ENCODE measurements at regions not wholly inside any gene's neighbourhood (a gene's known extent, or its start where the extent isn't known, plus 50 kb on each side); places are given as distances from the start of the nearest gene placed in this dataset.
"Not testable (repeated sequence)": the region's sequence is repeated elsewhere in the genome, so short reads cannot be mapped to it uniquely, and the experiment has no call there.

GRCh38 chr2:95699201-95700184, 107.7 kb downstream of the TRIM43 start:
- H3K27me3 ChIP-seq (ENCODE audit: control insufficient read depth in 3 of 3, insufficient read depth in 3 of 3, low read depth in 1 of 3, low read length in 3 of 3); H3K9me3 ChIP-seq (replicated peaks in 1 of 2; ENCODE audit: control insufficient read depth in 2 of 2, insufficient read depth in 1 of 2, low read depth in 1 of 2, low read length in 2 of 2); H3K14ac ChIP-seq (ENCODE audit: low read length); DNase-seq (ENCODE audit: low spot score); H3K9ac ChIP-seq (ENCODE audit: low read depth, low read length, poor library complexity); H3K36me3 ChIP-seq (replicated peaks in 1 of 2; ENCODE audit: control insufficient read depth in 2 of 2, insufficient read depth in 2 of 2, low read length in 2 of 2); H3K27ac ChIP-seq (replicated peaks; ENCODE audit: low read length); H3K79me1 ChIP-seq (ENCODE audit: low read depth, low read length); H2BK120ac ChIP-seq (ENCODE audit: low read depth, low read length); H3K4ac ChIP-seq (ENCODE audit: low read length); H4K8ac ChIP-seq (ENCODE audit: low read depth, low read length); H4K91ac ChIP-seq (ENCODE audit: low read depth, low read length, poor library complexity); H3K4me2 ChIP-seq (ENCODE audit: insufficient read depth, low read length, poor library complexity, severe bottlenecking); H3K4me3 ChIP-seq (ENCODE audit: low read length in 2 of 2); H3K23ac ChIP-seq (ENCODE audit: low read depth, low read length, poor library complexity); H2BK12ac ChIP-seq (ENCODE audit: low read length): not testable (repeated sequence)
- no CpG with 5 or more reads among the region's 5 CpGs for WGBS, 2 donors (ENCODE audit: extremely low coverage in 2 of 2, insufficient read length in 2 of 2, insufficient replicate concordance in 1 of 2)
- peak overlapping the region; percentile 12 for H2AK5ac ChIP-seq (ENCODE audit: low read depth, low read length)
- H3K4me1 ChIP-seq (ENCODE audit: control insufficient read depth in 2 of 2, insufficient read depth in 1 of 2, low read depth in 1 of 2, low read length in 2 of 2): peaks cover 7 to 11% of the 10 kb centered on the region in 2 donors
- peak overlapping the region; percentile 50 for H2BK5ac ChIP-seq (ENCODE audit: low read length)
- peak overlapping the region; percentile 21 for H2AFZ ChIP-seq (ENCODE audit: low read length)
- peak overlapping the region; percentile 26 for H2BK15ac ChIP-seq (ENCODE audit: low read length)
- H3K18ac ChIP-seq (ENCODE audit: low read length): peak overlapping the region; percentile 51

GRCh38 chr2:95700519-95700918, 108.7 kb downstream of the TRIM43 start:
- Histone ChIP-seq H3K4me3 (ENCODE audit: low read length in 2 of 2) (no peak overlapping the region), H3K27me3 (ENCODE audit: control insufficient read depth in 3 of 3, insufficient read depth in 3 of 3, low read depth in 1 of 3, low read length in 3 of 3) (no peaks in the 10 kb centered on the region), H3K4me2 (ENCODE audit: insufficient read depth, low read length, poor library complexity, severe bottlenecking) (no peak overlapping the region), H3K79me1 (ENCODE audit: low read depth, low read length) (no peaks in the 10 kb centered on the region), H3K27ac (replicated peaks; ENCODE audit: low read length) (no peak overlapping the region), H2BK12ac (ENCODE audit: low read length) (no peak overlapping the region), H3K14ac (ENCODE audit: low read length) (no peak overlapping the region), H3K4ac (ENCODE audit: low read length) (no peak overlapping the region), H2BK120ac (ENCODE audit: low read depth, low read length) (no peak overlapping the region), H2BK15ac (ENCODE audit: low read length) (no peak overlapping the region), H2AK5ac (ENCODE audit: low read depth, low read length) (no peak overlapping the region), H2AFZ (ENCODE audit: low read length) (peak overlapping the region; percentile 71), H3K36me3 (replicated peaks in 1 of 2; ENCODE audit: control insufficient read depth in 2 of 2, insufficient read depth in 2 of 2, low read length in 2 of 2) (no peaks in the 10 kb centered on the region), H4K8ac (ENCODE audit: low read depth, low read length) (no peak overlapping the region), H2BK5ac (ENCODE audit: low read length) (no peak overlapping the region), H3K18ac (ENCODE audit: low read length) (no peak overlapping the region), H3K9me3 (replicated peaks in 1 of 2; ENCODE audit: control insufficient read depth in 2 of 2, insufficient read depth in 1 of 2, low read depth in 1 of 2, low read length in 2 of 2) (no peaks in the 10 kb centered on the region), H4K91ac (ENCODE audit: low read depth, low read length, poor library complexity) (no peak overlapping the region), H3K4me1 (ENCODE audit: control insufficient read depth in 2 of 2, insufficient read depth in 1 of 2, low read depth in 1 of 2, low read length in 2 of 2) (peaks cover 7 to 11% of the 10 kb centered on the region in 2 donors), H3K9ac (ENCODE audit: low read depth, low read length, poor library complexity) (no peak overlapping the region), H3K23ac (ENCODE audit: low read depth, low read length, poor library complexity) (no peak overlapping the region)
- no peak for DNase-seq (ENCODE audit: low spot score)
- no CpG with 5 or more reads among the region's 4 CpGs for WGBS, 2 donors (ENCODE audit: extremely low coverage in 2 of 2, insufficient read length in 2 of 2, insufficient replicate concordance in 1 of 2)

GRCh38 chr2:95702471-95702870, 110.7 kb downstream of the TRIM43 start:
- Histone ChIP-seq H3K4me3 (ENCODE audit: low read length in 2 of 2) (no peak overlapping the region), H2BK15ac (ENCODE audit: low read length) (no peak overlapping the region), H3K36me3 (replicated peaks in 1 of 2; ENCODE audit: control insufficient read depth in 2 of 2, insufficient read depth in 2 of 2, low read length in 2 of 2) (no peaks in the 10 kb centered on the region), H3K27ac (replicated peaks; ENCODE audit: low read length) (no peak overlapping the region), H3K79me1 (ENCODE audit: low read depth, low read length) (no peaks in the 10 kb centered on the region), H2BK120ac (ENCODE audit: low read depth, low read length) (no peak overlapping the region), H3K18ac (ENCODE audit: low read length) (no peak overlapping the region), H3K27me3 (ENCODE audit: control insufficient read depth in 3 of 3, insufficient read depth in 3 of 3, low read depth in 1 of 3, low read length in 3 of 3) (no peaks in the 10 kb centered on the region), H2BK5ac (ENCODE audit: low read length) (no peak overlapping the region), H3K4me1 (ENCODE audit: control insufficient read depth in 2 of 2, insufficient read depth in 1 of 2, low read depth in 1 of 2, low read length in 2 of 2) (peaks cover 7 to 11% of the 10 kb centered on the region in 2 donors), H3K4me2 (ENCODE audit: insufficient read depth, low read length, poor library complexity, severe bottlenecking) (no peak overlapping the region), H3K4ac (ENCODE audit: low read length) (no peak overlapping the region), H4K8ac (ENCODE audit: low read depth, low read length) (no peak overlapping the region), H3K14ac (ENCODE audit: low read length) (no peak overlapping the region), H3K9ac (ENCODE audit: low read depth, low read length, poor library complexity) (no peak overlapping the region), H2BK12ac (ENCODE audit: low read length) (no peak overlapping the region), H2AK5ac (ENCODE audit: low read depth, low read length) (no peak overlapping the region), H3K9me3 (replicated peaks in 1 of 2; ENCODE audit: control insufficient read depth in 2 of 2, insufficient read depth in 1 of 2, low read depth in 1 of 2, low read length in 2 of 2) (no peaks in the 10 kb centered on the region), H3K23ac (ENCODE audit: low read depth, low read length, poor library complexity) (no peak overlapping the region), H4K91ac (ENCODE audit: low read depth, low read length, poor library complexity) (no peak overlapping the region), H2AFZ (ENCODE audit: low read length) (no peak overlapping the region)
- no peak for DNase-seq (ENCODE audit: low spot score)
- WGBS, 2 donors (ENCODE audit: extremely low coverage in 2 of 2, insufficient read length in 2 of 2, insufficient replicate concordance in 1 of 2): no CpG with 5 or more reads among the region's 7 CpGs

- WGBS, 2 donors (ENCODE audit: extremely low coverage in 2 of 2, insufficient read length in 2 of 2, insufficient replicate concordance in 1 of 2): no CpG with 5 or more reads among the region's 2 CpGs
- not testable (repeated sequence) for H3K9me3 ChIP-seq (replicated peaks in 1 of 2; ENCODE audit: control insufficient read depth in 2 of 2, insufficient read depth in 1 of 2, low read depth in 1 of 2, low read length in 2 of 2); H3K4me1 ChIP-seq (ENCODE audit: control insufficient read depth in 2 of 2, insufficient read depth in 1 of 2, low read depth in 1 of 2, low read length in 2 of 2); H3K27me3 ChIP-seq (ENCODE audit: control insufficient read depth in 3 of 3, insufficient read depth in 3 of 3, low read depth in 1 of 3, low read length in 3 of 3); H3K4me3 ChIP-seq (ENCODE audit: low read length in 2 of 2); H2BK5ac ChIP-seq (ENCODE audit: low read length); H3K14ac ChIP-seq (ENCODE audit: low read length); H2AK5ac ChIP-seq (ENCODE audit: low read depth, low read length); H3K4me2 ChIP-seq (ENCODE audit: insufficient read depth, low read length, poor library complexity, severe bottlenecking); H3K4ac ChIP-seq (ENCODE audit: low read length); DNase-seq (ENCODE audit: low spot score); H3K27ac ChIP-seq (replicated peaks; ENCODE audit: low read length); H3K79me1 ChIP-seq (ENCODE audit: low read depth, low read length); H3K18ac ChIP-seq (ENCODE audit: low read length); H2BK120ac ChIP-seq (ENCODE audit: low read depth, low read length); H4K91ac ChIP-seq (ENCODE audit: low read depth, low read length, poor library complexity); H2BK12ac ChIP-seq (ENCODE audit: low read length); H2AFZ ChIP-seq (ENCODE audit: low read length); H4K8ac ChIP-seq (ENCODE audit: low read depth, low read length); H3K23ac ChIP-seq (ENCODE audit: low read depth, low read length, poor library complexity); H3K9ac ChIP-seq (ENCODE audit: low read depth, low read length, poor library complexity); H2BK15ac ChIP-seq (ENCODE audit: low read length); H3K36me3 ChIP-seq (replicated peaks in 1 of 2; ENCODE audit: control insufficient read depth in 2 of 2, insufficient read depth in 2 of 2, low read length in 2 of 2)
Observed at GRCh38 chr2:95707161-95707560, 115.4 kb downstream of the TRIM43 start.
